HG03469 (cell line): ENCODE measurements at regions not wholly inside any gene's neighbourhood (a gene's known extent, or its start where the extent isn't known, plus 50 kb on each side); places are given as distances from the start of the nearest gene placed in this dataset.
"Not testable (repeated sequence)": the region's sequence is repeated elsewhere in the genome, so short reads cannot be mapped to it uniquely, and the experiment has no call there.

Experiments used
- ATAC-seq: cut with Tn5 transposase; IDR thresholded peaks from one replicate; pipeline ENCODE4 v1.9.1; 2021; ENCODE audit warnings: mild to moderate bottlenecking, moderate library complexity, moderate number of reproducible peaks; ENCODE audit not compliant: unreplicated experiment

- ATAC-seq: no peak
Observed at GRCh38 chr7:86209036-86209435, 434.7 kb upstream of the GRM3 start.

DNA sequence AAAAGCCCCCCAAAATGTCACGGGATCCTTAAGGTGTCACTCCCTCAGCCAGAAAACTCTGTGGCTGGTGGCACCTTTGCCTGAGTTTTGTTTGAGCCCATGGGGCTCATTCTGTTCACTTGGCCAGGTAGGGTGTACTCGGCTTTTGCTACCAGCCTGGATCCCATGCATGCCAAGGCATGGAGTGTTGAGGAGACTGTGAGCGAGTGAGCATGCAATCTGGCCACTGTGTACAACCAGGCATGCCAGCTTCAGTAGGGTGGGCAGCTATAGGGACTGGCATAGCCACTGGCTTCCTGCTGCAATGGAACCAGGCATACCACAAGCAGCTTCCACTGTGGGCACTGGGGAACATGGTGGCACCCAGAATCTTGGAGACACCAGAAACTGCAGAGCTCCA lies 436.0 kb upstream of the GRM3 start:
- no peak for ATAC-seq

- ATAC-seq: no peak
Observed at GRCh38 chr7:86202833-86203232, 440.9 kb upstream of the GRM3 start.

- no peak for ATAC-seq
Observed at GRCh38 chr7:86201767-86202166, 441.9 kb upstream of the GRM3 start.

GRCh38 chr7:86199881-86200614 lies 443.7 kb upstream of the GRM3 start:
- ATAC-seq: no peak

- no peak for ATAC-seq
Observed at GRCh38 chr7:86190351-86190750, 453.4 kb upstream of the GRM3 start.

DNA sequence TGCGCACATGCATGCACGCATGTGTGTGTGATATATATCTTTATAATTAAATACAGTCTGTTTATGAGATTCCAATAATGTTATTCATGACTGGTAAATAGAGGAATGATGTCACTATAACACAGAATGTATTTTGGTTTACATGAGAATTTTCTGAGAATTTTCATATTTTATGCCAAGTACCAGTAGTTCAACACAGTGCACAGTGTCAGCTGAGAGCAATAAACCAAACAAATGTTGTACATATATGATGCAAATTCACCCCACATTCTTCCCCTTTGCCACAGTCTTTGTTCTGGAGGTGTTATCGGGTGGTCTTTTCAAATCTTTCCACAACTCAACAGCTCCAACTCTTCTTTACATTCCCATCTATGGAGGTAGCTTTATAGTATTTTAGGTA lies 462.2 kb upstream of the GRM3 start:
- no peak for ATAC-seq

GRCh38 chr7:86164827-86165226 lies 478.9 kb upstream of the GRM3 start:
- ATAC-seq: no peak

DNA sequence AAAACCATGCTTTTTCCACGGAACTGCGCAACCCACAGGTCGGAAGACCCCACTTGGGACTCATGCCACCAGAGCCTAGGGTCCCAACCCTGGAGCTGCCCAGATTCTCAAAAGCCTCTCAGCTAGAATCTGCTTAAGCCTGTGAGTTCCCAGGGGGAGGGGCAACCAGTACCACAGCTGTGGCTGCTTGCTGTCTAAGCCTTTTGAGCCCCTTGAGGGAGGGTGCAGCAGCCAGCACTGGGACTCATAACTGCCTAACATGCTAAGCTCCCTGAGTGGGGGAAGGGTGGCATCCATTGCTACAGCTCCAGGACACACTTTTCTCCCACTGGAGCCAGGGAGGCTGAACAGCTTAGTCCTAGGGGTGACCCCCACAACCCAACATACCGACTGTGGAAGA lies 485.6 kb upstream of the GRM3 start:
- ATAC-seq: no peak

DNA sequence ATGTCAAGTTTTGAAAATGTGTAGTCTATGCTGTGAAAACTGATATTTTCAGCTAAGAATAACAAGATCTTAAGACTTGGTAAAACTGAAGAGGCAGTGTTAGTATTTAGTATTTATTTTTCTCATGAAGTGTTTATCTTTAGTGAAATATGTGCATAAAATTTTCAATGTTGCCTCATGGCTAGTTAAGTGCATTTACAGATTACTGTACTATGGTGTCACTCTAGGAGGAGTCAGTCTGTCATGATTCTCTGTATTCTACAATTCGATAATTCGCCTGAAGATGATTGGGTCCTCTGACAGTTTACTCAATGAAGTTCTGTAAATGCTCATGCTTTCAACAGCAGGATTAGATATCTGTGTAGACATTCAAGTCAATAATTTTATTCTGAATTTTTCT lies 488.1 kb upstream of the GRM3 start:
- no peak for ATAC-seq

GRCh38 chr7:86152926-86153325 lies 490.8 kb upstream of the GRM3 start:
- no peak for ATAC-seq

- no peak for ATAC-seq
Observed at GRCh38 chr7:86149024-86149665, 494.6 kb upstream of the GRM3 start.

DNA sequence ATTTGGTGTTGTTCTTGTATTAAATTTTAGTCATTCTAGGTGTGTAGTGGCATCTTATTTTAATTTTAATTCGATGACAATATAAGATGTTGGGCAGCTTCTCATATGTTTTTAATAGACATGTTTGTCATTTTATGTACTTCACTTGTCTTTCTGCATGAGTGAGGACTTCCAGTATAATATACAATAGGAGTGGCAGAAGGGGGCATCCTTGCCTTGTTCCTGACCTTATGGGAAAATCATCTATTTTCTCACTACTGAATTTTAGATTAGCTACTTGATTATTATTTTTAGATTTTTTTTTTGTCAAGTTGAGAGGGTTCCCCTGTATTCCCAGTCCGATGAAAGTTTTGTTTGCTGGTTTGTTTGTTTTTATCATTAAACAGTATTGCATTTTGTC lies 495.2 kb upstream of the GRM3 start:
- ATAC-seq: no peak

- ATAC-seq: no peak
Observed at GRCh38 chr7:86137343-86137742, 506.4 kb upstream of the GRM3 start.

DNA sequence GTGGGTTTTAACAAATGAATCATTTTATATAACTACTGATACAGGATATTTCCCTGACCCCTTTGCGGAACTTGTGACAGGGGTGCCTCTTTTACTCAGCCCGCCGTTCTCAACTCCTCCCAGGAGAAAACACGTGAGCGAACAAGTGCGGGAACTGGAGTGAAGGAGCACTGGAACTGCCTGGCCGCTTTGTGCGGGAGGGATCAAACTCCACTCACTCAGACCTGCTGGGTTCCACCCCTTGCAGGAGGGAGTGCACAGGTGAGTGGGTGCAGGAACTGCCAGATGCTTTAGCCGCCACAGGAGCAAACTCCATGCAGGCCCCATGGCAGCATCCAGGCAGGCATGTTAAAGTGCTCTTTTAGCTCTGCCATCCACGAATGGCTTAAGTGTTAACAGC lies 513.4 kb upstream of the GRM3 start:
- ATAC-seq: no peak

GRCh38 chr7:86123476-86123875 lies 520.2 kb upstream of the GRM3 start:
- ATAC-seq: no peak

- no peak for ATAC-seq
Observed at GRCh38 chr7:86094166-86094669, 549.5 kb upstream of the GRM3 start.

- no peak for ATAC-seq
Observed at GRCh38 chr7:86091369-86091768, 552.3 kb upstream of the GRM3 start.

- no peak for ATAC-seq
Observed at GRCh38 chr7:86089455-86089854, 554.3 kb upstream of the GRM3 start.

- ATAC-seq: not testable (repeated sequence)
Observed at GRCh38 chr7:86064572-86064971, 579.1 kb upstream of the GRM3 start.

DNA sequence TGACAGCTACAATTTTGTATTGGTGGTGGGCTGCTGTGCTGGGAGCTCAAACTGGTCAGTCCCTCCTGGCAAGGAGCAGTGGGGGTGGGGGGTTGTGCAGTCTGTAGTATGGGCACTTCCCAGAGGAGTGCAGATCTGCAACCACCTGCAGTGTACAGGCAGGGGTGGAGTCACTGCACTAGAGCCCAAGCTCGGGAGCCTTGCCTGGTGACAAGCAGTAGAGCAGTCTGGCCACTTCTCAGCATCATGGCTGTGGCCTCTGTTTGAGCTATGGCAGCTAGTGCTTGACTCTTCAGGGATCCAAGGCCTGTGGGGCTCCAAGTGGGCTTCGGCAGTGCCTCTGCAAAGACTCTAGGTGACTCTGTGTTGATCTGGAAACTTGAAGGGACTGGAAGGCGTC lies 585.1 kb upstream of the GRM3 start:
- no peak for ATAC-seq

GRCh38 chr7:86050918-86051317 lies 592.8 kb upstream of the GRM3 start:
- ATAC-seq: no peak

- no peak for ATAC-seq
Observed at GRCh38 chr7:86049910-86050309, 593.8 kb upstream of the GRM3 start.
